ENCODE measurements at regions not wholly inside any gene's neighbourhood (a gene's known extent, or its start where the extent isn't known, plus 50 kb on each side); places are given as distances from the start of the nearest gene placed in this dataset.

DNA sequence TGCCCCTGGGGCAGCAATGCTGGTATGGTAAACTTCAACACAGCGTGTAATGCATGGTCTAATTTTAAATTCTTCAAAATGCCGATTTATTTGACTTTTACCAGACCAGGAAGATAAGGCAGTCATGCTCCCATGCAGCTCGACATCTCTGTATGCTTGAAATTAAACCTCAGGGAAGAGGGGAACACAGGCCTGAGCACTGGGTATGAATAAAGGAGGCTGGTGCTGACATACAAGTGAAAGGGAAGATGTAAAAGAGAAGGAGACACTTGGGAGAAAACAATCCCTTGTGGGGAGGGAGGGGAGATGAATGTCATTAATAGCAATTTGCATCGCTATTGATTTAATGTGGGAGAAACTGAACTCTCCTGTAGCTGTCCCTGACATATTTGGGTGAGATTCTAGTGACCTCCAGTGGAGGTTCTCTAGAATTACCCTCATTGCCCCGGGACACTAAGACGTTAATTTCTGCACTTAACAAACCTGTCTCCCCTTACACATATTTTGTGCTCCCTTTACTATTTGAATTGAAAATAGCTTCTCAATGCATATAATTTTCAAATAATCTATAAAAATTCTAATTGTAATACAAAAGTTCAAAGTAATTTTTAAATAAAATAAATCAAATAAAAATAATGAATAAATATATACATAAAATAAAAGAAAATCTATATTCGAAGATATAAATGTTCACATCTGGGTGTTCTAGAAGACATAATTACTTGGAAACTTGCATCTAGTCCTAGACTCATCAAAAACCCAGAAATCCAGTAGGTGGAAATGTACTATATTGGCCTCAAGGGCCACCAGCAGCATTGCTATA, 283.1 kb downstream of the LMX1A start (continued):
- TF ChIP-seq, protein P1, sequence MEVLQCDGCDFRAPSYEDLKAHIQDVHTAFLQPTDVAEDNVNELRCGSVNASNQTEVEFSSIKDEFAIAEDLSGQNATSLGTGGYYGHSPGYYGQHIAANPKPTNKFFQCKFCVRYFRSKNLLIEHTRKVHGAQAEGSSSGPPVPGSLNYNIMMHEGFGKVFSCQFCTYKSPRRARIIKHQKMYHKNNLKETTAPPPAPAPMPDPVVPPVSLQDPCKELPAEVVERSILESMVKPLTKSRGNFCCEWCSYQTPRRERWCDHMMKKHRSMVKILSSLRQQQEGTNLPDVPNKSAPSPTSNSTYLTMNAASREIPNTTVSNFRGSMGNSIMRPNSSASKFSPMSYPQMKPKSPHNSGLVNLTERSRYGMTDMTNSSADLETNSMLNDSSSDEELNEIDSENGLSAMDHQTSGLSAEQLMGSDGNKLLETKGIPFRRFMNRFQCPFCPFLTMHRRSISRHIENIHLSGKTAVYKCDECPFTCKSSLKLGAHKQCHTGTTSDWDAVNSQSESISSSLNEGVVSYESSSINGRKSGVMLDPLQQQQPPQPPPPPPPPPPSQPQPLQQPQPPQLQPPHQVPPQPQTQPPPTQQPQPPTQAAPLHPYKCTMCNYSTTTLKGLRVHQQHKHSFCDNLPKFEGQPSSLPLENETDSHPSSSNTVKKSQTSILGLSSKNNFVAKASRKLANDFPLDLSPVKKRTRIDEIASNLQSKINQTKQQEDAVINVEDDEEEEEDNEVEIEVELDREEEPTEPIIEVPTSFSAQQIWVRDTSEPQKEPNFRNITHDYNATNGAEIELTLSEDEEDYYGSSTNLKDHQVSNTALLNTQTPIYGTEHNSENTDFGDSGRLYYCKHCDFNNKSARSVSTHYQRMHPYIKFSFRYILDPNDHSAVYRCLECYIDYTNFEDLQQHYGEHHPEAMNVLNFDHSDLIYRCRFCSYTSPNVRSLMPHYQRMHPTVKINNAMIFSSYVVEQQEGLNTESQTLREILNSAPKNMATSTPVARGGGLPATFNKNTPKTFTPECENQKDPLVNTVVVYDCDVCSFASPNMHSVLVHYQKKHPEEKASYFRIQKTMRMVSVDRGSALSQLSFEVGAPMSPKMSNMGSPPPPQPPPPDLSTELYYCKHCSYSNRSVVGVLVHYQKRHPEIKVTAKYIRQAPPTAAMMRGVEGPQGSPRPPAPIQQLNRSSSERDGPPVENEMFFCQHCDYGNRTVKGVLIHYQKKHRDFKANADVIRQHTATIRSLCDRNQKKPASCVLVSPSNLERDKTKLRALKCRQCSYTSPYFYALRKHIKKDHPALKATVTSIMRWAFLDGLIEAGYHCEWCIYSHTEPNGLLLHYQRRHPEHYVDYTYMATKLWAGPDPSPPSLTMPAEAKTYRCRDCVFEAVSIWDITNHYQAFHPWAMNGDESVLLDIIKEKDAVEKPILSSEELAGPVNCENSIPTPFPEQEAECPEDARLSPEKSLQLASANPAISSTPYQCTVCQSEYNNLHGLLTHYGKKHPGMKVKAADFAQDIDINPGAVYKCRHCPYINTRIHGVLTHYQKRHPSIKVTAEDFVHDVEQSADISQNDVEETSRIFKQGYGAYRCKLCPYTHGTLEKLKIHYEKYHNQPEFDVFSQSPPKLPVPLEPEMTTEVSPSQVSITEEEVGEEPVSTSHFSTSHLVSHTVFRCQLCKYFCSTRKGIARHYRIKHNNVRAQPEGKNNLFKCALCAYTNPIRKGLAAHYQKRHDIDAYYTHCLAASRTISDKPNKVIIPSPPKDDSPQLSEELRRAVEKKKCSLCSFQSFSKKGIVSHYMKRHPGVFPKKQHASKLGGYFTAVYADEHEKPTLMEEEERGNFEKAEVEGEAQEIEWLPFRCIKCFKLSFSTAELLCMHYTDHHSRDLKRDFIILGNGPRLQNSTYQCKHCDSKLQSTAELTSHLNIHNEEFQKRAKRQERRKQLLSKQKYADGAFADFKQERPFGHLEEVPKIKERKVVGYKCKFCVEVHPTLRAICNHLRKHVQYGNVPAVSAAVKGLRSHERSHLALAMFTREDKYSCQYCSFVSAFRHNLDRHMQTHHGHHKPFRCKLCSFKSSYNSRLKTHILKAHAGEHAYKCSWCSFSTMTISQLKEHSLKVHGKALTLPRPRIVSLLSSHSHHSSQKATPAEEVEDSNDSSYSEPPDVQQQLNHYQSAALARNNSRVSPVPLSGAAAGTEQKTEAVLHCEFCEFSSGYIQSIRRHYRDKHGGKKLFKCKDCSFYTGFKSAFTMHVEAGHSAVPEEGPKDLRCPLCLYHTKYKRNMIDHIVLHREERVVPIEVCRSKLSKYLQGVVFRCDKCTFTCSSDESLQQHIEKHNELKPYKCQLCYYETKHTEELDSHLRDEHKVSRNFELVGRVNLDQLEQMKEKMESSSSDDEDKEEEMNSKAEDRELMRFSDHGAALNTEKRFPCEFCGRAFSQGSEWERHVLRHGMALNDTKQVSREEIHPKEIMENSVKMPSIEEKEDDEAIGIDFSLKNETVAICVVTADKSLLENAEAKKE (CRISPR knock-in tag; IDR thresholded peaks at IDR 0.05), result no peak

DNA sequence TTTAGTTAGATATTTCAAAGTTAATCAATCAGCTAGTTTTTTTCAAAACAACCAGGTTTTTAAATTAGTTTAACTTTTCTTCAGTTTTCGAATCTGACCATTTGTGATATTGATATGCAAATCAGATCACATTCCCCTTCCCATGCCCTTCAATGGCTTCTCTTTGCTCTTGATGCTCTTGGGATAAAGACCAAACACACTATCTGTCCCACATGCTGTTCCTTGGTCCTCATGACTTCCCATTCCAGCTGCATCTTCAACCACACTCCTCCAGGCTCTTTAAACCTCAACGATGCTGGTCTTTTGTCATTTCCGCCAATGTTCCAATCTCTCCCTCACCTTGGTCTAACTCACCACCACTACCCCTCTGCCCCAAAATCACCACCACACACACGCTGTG, 285.8 kb downstream of the LMX1A start:
- Histone ChIP-seq H3K27ac (ENCODE audit: low read depth) (no peak overlapping the region), H3K4me1 (ENCODE audit: insufficient read depth) (peaks cover 26% of the 10 kb centered on the region), H3F3A (replicated peaks; ENCODE audit: low read depth) (no peaks in the 10 kb centered on the region), H3K4me3 (no peak overlapping the region), H3K79me2 (replicated peaks; ENCODE audit: insufficient read depth) (no peaks in the 10 kb centered on the region), H4K20me1 (replicated peaks; ENCODE audit: insufficient read depth) (no peaks in the 10 kb centered on the region), H3K36me3 (ENCODE audit: insufficient read depth) (no peaks in the 10 kb centered on the region), H2AFZ (no peak overlapping the region), H3K27me3 (ENCODE audit: insufficient read depth) (no peaks in the 10 kb centered on the region), H3K4me2 (peak overlapping the region; percentile 67), H3K9me2 (ENCODE audit: insufficient read depth) (peaks cover 4% of the 10 kb centered on the region; the same call in 1 of the 2 replicates)
- H3K4me3 Mint-ChIP-seq, result no peak overlapping the region
- peaks cover 23% of the 10 kb centered on the region for H3K4me1 Mint-ChIP-seq
- no peaks in the 10 kb centered on the region for H3K27me3 Mint-ChIP-seq (ENCODE audit: insufficient read depth, low read depth, poor library complexity)
- ATAC-seq, result peak; percentile 45
- H3K36me3 Mint-ChIP-seq (ENCODE audit: low read depth), result no peaks in the 10 kb centered on the region
- H3K9me3 Mint-ChIP-seq, result no peaks in the 10 kb centered on the region
- H3K27ac Mint-ChIP-seq, result no peak overlapping the region
- DNase-seq (ENCODE audit: low spot score), result peak; percentile 24
- TF ChIP-seq, protein P1 (CRISPR knock-in tag; IDR thresholded peaks at IDR 0.05), result peak; percentile 90
- TF ChIP-seq ZNF331 (CRISPR knock-in tag; IDR thresholded peaks at IDR 0.05; ENCODE audit: low read depth) (no peak), STAT1 (IDR thresholded peaks at IDR 0.05; ENCODE audit: unreplicated experiment) (no peak)
- TF ChIP-seq, protein P2, sequence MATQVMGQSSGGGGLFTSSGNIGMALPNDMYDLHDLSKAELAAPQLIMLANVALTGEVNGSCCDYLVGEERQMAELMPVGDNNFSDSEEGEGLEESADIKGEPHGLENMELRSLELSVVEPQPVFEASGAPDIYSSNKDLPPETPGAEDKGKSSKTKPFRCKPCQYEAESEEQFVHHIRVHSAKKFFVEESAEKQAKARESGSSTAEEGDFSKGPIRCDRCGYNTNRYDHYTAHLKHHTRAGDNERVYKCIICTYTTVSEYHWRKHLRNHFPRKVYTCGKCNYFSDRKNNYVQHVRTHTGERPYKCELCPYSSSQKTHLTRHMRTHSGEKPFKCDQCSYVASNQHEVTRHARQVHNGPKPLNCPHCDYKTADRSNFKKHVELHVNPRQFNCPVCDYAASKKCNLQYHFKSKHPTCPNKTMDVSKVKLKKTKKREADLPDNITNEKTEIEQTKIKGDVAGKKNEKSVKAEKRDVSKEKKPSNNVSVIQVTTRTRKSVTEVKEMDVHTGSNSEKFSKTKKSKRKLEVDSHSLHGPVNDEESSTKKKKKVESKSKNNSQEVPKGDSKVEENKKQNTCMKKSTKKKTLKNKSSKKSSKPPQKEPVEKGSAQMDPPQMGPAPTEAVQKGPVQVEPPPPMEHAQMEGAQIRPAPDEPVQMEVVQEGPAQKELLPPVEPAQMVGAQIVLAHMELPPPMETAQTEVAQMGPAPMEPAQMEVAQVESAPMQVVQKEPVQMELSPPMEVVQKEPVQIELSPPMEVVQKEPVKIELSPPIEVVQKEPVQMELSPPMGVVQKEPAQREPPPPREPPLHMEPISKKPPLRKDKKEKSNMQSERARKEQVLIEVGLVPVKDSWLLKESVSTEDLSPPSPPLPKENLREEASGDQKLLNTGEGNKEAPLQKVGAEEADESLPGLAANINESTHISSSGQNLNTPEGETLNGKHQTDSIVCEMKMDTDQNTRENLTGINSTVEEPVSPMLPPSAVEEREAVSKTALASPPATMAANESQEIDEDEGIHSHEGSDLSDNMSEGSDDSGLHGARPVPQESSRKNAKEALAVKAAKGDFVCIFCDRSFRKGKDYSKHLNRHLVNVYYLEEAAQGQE (IDR thresholded peaks at IDR 0.05; ENCODE audit: unreplicated experiment), result no peak

Measured in GM23338 (cell line).